Caco-2 (cell line): ENCODE measurements at regions not wholly inside any gene's neighbourhood (a gene's known extent, or its start where the extent isn't known, plus 50 kb on each side); places are given as distances from the start of the nearest gene placed in this dataset.

Experiments used
- BruUV-seq: library from RNA; stranded (reverse); fragments of 400-500 nt; replicated peaks from 2 replicates; lab custom pipeline; 2021; lab: Mats Ljungman, UMichigan
- CTCF ChIA-PET: fragments of 300-600 bp; sonication (Branson Sonifier 250); formaldehyde crosslinking; loops from one replicate; lab custom pipeline; 2022; ENCODE audit warnings: antibody characterized with exemption; lab: Charles Lee
- POLR2A ChIA-PET: fragments of 300-600 bp; sonication (Branson Sonifier 250); formaldehyde crosslinking; loops from one replicate; lab custom pipeline; 2022; ENCODE audit warnings: antibody characterized with exemption; lab: Charles Lee
- DNase-seq, 2 experiments: peaks; one replicate each; pipeline versions ENCODE4 v3.0.0 to v3.0.0-alpha.2; 2020 to 2022
- H3K27me3 ChIP-seq: replicated peaks from 2 replicates; pipeline ENCODE4 v1.6.0; 2011; ENCODE audit warnings: low read length; ENCODE audit not compliant: control insufficient read depth, insufficient read depth
- H3K36me3 ChIP-seq: 2 replicates; pipeline ENCODE4 v1.5.1; 2011; ENCODE audit warnings: low read length; ENCODE audit not compliant: control insufficient read depth, insufficient read depth
- H3K4me1 ChIP-seq: fragments of 250-450 bp; sonication (Bioruptor Pico); 2 replicates; pipeline ENCODE4 v1.5.1; 2020; ENCODE audit warnings: mild to moderate bottlenecking
- H3K4me3 ChIP-seq: 2 replicates; pipeline ENCODE4 v1.5.1; 2011; ENCODE audit warnings: low read depth, mild to moderate bottlenecking, control low read depth, low read length
- H3K9me3 ChIP-seq: fragments of 250-450 bp; sonication (Bioruptor Pico); 2 replicates; pipeline ENCODE4 v1.5.1; 2020; ENCODE audit warnings: mild to moderate bottlenecking, moderate library complexity
- H3K27ac Mint-ChIP-seq: one replicate; pipeline ENCODE4 v1.8.0; 2022; ENCODE audit warnings: mixed read lengths; ENCODE audit not compliant: unreplicated experiment
- H3K27me3 Mint-ChIP-seq: one replicate; pipeline ENCODE4 v1.8.0; 2022; ENCODE audit warnings: mixed read lengths; ENCODE audit not compliant: insufficient read depth, unreplicated experiment
- H3K36me3 Mint-ChIP-seq: one replicate; pipeline ENCODE4 v1.8.0; 2022; ENCODE audit warnings: mild to moderate bottlenecking, mixed read lengths; ENCODE audit not compliant: insufficient read depth, unreplicated experiment
- H3K4me1 Mint-ChIP-seq: one replicate; pipeline ENCODE4 v1.8.0; 2022; ENCODE audit warnings: low read depth, mixed read lengths; ENCODE audit not compliant: unreplicated experiment
- H3K4me3 Mint-ChIP-seq: one replicate; pipeline ENCODE4 v1.8.0; 2022; ENCODE audit warnings: mild to moderate bottlenecking, moderate library complexity, mixed read lengths; ENCODE audit not compliant: unreplicated experiment
- H3K9me3 Mint-ChIP-seq: one replicate; pipeline ENCODE4 v1.8.0; 2022; ENCODE audit warnings: mixed read lengths; ENCODE audit not compliant: unreplicated experiment
- intact Hi-C: fragments of 100-400 bp; cut with micrococcal nuclease; formaldehyde crosslinking; loops from one replicate; pipeline ENCODE4 v1.10.0; 2022; ENCODE audit not compliant: unreplicated experiment
- TF ChIP-seq, protein P1 (sequence below), 2 experiments: fragments of 200-600 bp in 1 of 2; IDR thresholded peaks; 1 replicate in 1 of 2; 2 replicates in 1 of 2; pipeline versions ENCODE4 v1.5.1 to v1.8.0; 2011 to 2022; ENCODE audit warnings: antibody characterized with exemption in 1 of 2, control low read depth in 1 of 2, inconsistent platforms in 1 of 2, low read depth in 1 of 2, low read length in 1 of 2, mild to moderate bottlenecking in 1 of 2, moderate library complexity in 1 of 2; ENCODE audit not compliant: insufficient read depth in 1 of 2, severe bottlenecking in 1 of 2, unreplicated experiment in 1 of 2

DNA sequence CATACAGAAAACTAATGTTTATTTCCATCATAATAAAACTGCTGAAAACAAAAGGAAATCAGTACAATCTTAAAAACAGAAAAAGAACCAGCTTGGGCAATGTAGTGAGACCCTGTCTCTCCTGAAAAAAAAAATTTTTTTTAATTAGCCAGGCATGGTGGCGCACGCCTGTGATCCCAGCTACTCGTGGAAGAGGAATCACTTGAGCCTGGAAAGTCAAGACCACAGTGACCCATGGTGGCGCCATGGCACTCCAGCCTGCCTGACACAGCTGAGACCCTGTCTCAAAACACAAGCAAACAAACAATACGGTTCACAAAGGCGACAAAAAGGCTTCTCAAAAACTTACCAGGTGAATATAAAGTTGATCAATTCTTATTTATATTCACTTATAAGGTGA is 289.7 kb downstream of the BRD1 start:
- ChIA-PET POLR2A (no interaction called here), CTCF (no interaction called here)
- intact Hi-C loops: no loop called here
- TF ChIP-seq, protein P1, sequence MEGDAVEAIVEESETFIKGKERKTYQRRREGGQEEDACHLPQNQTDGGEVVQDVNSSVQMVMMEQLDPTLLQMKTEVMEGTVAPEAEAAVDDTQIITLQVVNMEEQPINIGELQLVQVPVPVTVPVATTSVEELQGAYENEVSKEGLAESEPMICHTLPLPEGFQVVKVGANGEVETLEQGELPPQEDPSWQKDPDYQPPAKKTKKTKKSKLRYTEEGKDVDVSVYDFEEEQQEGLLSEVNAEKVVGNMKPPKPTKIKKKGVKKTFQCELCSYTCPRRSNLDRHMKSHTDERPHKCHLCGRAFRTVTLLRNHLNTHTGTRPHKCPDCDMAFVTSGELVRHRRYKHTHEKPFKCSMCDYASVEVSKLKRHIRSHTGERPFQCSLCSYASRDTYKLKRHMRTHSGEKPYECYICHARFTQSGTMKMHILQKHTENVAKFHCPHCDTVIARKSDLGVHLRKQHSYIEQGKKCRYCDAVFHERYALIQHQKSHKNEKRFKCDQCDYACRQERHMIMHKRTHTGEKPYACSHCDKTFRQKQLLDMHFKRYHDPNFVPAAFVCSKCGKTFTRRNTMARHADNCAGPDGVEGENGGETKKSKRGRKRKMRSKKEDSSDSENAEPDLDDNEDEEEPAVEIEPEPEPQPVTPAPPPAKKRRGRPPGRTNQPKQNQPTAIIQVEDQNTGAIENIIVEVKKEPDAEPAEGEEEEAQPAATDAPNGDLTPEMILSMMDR (IDR thresholded peaks at IDR 0.05; ENCODE audit: insufficient read depth in 1 of 2, low read depth in 1 of 2, low read length in 1 of 2, severe bottlenecking in 1 of 2, unreplicated experiment in 1 of 2): no peak
- H3K4me3 Mint-ChIP-seq: no peak overlapping the region
- H3K4me1 Mint-ChIP-seq: no peaks in the 10 kb centered on the region
- H3K36me3 Mint-ChIP-seq: no peaks in the 10 kb centered on the region
- no peak overlapping the region for H3K27ac Mint-ChIP-seq
- DNase-seq: no peak
- BruUV-seq: no TSS peak
- Histone ChIP-seq H3K4me3 (no peak overlapping the region), H3K4me1 (no peaks in the 10 kb centered on the region), H3K27me3 (no peaks in the 10 kb centered on the region), H3K36me3 (no peaks in the 10 kb centered on the region), H3K9me3 (no peaks in the 10 kb centered on the region)
- H3K9me3 Mint-ChIP-seq: no peaks in the 10 kb centered on the region
- H3K27me3 Mint-ChIP-seq: no peaks in the 10 kb centered on the region

DNA sequence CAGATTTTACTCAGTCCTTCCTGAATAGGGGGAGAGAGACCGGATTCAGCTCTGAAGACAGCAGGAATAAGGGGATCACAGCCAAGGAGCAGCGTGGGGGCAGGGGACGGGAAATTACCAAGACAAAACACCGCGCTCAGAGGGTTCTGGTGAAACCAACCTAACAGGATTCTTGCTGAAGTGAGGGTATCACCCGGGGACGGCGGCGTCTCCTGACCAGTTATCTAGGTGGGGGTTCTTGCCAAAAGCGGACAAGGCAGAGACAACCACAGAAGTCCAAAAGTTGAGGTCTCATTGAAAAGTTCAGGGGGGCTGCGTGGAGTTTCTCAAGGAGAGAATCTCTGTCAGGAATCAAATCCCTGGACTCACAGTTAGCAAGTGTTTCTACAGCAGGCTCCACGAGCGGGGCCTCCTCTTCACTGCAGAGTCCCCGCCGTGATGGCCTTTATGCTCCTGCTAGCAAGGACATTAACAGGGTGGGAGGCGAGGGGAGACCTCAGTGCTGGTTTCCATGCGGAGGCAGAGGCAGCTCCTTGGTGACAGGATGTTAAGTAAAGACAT is 291.0 kb downstream of the BRD1 start:
- intact Hi-C loops: no loop called here
- Histone ChIP-seq H3K9me3 (no peaks in the 10 kb centered on the region), H3K36me3 (no peaks in the 10 kb centered on the region), H3K4me3 (no peak overlapping the region), H3K4me1 (no peaks in the 10 kb centered on the region), H3K27me3 (no peaks in the 10 kb centered on the region)
- H3K4me1 Mint-ChIP-seq: no peaks in the 10 kb centered on the region
- no peak for DNase-seq
- no peak overlapping the region for H3K4me3 Mint-ChIP-seq
- H3K9me3 Mint-ChIP-seq: no peaks in the 10 kb centered on the region
- no peaks in the 10 kb centered on the region for H3K27me3 Mint-ChIP-seq
- POLR2A ChIA-PET: no interaction called here
- H3K27ac Mint-ChIP-seq: no peak overlapping the region
- TF ChIP-seq, protein P1 (IDR thresholded peaks at IDR 0.05; ENCODE audit: insufficient read depth in 1 of 2, low read depth in 1 of 2, low read length in 1 of 2, severe bottlenecking in 1 of 2, unreplicated experiment in 1 of 2): no peak
- CTCF ChIA-PET: no interaction called here
- no TSS peak for BruUV-seq
- no peaks in the 10 kb centered on the region for H3K36me3 Mint-ChIP-seq

DNA sequence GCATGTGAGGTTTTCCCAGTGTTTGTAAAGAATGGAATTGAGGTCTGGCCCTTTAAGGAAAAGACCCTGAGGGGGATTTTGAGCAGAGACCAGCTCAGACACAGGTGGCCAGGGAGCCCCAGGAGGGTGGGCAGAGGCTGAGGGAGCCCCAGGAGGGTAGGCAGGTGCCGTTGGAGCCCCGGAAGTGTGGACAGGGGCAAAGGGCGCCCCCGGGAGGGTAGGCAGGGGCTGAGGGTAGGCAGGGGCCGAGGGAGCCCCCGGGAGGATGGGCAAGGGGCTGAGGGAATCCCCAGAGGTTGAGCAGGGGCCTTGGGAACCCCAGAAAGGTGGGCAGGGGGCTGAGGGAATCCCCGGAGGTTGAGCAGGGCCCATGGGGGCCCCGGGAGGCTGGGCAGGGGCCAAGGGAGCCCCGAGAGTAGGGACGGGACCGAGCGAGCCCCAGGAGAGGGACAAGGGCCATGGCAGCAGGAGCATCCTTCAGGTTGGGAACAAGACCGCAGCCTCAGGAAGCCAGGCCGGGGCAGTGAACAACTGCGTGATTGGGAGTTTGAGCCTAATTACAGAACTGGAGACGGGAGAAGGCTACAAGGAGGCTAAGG is 292.0 kb downstream of the BRD1 start:
- no TSS peak for BruUV-seq
- Histone ChIP-seq H3K36me3 (no peaks in the 10 kb centered on the region), H3K4me1 (no peaks in the 10 kb centered on the region), H3K27me3 (no peaks in the 10 kb centered on the region), H3K9me3 (no peaks in the 10 kb centered on the region), H3K4me3 (no peak overlapping the region)
- Mint-ChIP-seq H3K27ac (no peak overlapping the region), H3K4me3 (no peak overlapping the region), H3K36me3 (no peaks in the 10 kb centered on the region), H3K9me3 (no peaks in the 10 kb centered on the region), H3K4me1 (no peaks in the 10 kb centered on the region), H3K27me3 (no peaks in the 10 kb centered on the region)
- intact Hi-C loops: no loop called here
- DNase-seq: no peak
- TF ChIP-seq, protein P1 (IDR thresholded peaks at IDR 0.05; ENCODE audit: insufficient read depth in 1 of 2, low read depth in 1 of 2, low read length in 1 of 2, severe bottlenecking in 1 of 2, unreplicated experiment in 1 of 2): no peak
- POLR2A ChIA-PET: no interaction called here
- CTCF ChIA-PET: no interaction called here
